ENCODE measurements at regions not wholly inside any gene's neighbourhood (a gene's known extent, or its start where the extent isn't known, plus 50 kb on each side); places are given as distances from the start of the nearest gene placed in this dataset.

- Histone ChIP-seq H3K27me3 (ENCODE audit: insufficient read depth, low read length, poor library complexity) (no peaks in the 10 kb centered on the region), H4K20me1 (ENCODE audit: insufficient read depth, low read length) (no peaks in the 10 kb centered on the region), H3K4me3 (ENCODE audit: low read depth in 1 of 2, low read length in 2 of 2) (no peak overlapping the region), H3K27ac (ENCODE audit: low read length) (no peak overlapping the region), H3K9me3 (ENCODE audit: insufficient read depth, low read length, severe bottlenecking) (no peaks in the 10 kb centered on the region), H2AFZ (ENCODE audit: low read depth, low read length) (no peak overlapping the region), H3K36me3 (ENCODE audit: insufficient read depth, low read length) (no peaks in the 10 kb centered on the region), H3K9ac (ENCODE audit: low read depth, low read length) (no peak overlapping the region), H3K79me2 (ENCODE audit: insufficient read depth, low read length) (no peaks in the 10 kb centered on the region), H3K4me2 (ENCODE audit: insufficient read depth, low read length) (no peak overlapping the region), H3K4me1 (ENCODE audit: insufficient read depth, low read length) (no peaks in the 10 kb centered on the region)
- no peak for ATAC-seq (ENCODE audit: insufficient read depth, low read depth)
- no peak for DNase-seq
- TF ChIP-seq EZH2 (IDR thresholded peaks at IDR 0.05; ENCODE audit: borderline replicate concordance, low read depth, low read length, severe bottlenecking) (no peak), CTCF (IDR thresholded peaks at IDR 0.05; ENCODE audit: borderline replicate concordance, extremely low read depth, low read length, poor library complexity, severe bottlenecking) (no peak)
These were observed 737.0 kb downstream of the HDGFL1 start for GRCh38 chr6:23306251-23306950.

GRCh38 chr6:23307516-23307915 lies 738.1 kb downstream of the HDGFL1 start:
- Histone ChIP-seq H3K4me2 (ENCODE audit: insufficient read depth, low read length) (no peak overlapping the region), H3K79me2 (ENCODE audit: insufficient read depth, low read length) (no peaks in the 10 kb centered on the region), H3K9me3 (ENCODE audit: insufficient read depth, low read length, severe bottlenecking) (no peaks in the 10 kb centered on the region), H4K20me1 (ENCODE audit: insufficient read depth, low read length) (no peaks in the 10 kb centered on the region), H3K27ac (ENCODE audit: low read length) (no peak overlapping the region), H3K36me3 (ENCODE audit: insufficient read depth, low read length) (no peaks in the 10 kb centered on the region), H2AFZ (ENCODE audit: low read depth, low read length) (no peak overlapping the region), H3K27me3 (ENCODE audit: insufficient read depth, low read length, poor library complexity) (no peaks in the 10 kb centered on the region), H3K4me3 (ENCODE audit: low read depth in 1 of 2, low read length in 2 of 2) (no peak overlapping the region), H3K4me1 (ENCODE audit: insufficient read depth, low read length) (no peaks in the 10 kb centered on the region), H3K9ac (ENCODE audit: low read depth, low read length) (no peak overlapping the region)
- no peak for DNase-seq
- no peak for ATAC-seq (ENCODE audit: insufficient read depth, low read depth)
- TF ChIP-seq EZH2 (IDR thresholded peaks at IDR 0.05; ENCODE audit: borderline replicate concordance, low read depth, low read length, severe bottlenecking) (no peak), CTCF (IDR thresholded peaks at IDR 0.05; ENCODE audit: borderline replicate concordance, extremely low read depth, low read length, poor library complexity, severe bottlenecking) (no peak)

GRCh38 chr6:23308166-23308565 lies 738.8 kb downstream of the HDGFL1 start:
- no peak overlapping the region for H2AFZ ChIP-seq (ENCODE audit: low read depth, low read length)
- no peak for TF ChIP-seq CTCF (IDR thresholded peaks at IDR 0.05; ENCODE audit: borderline replicate concordance, extremely low read depth, low read length, poor library complexity, severe bottlenecking)
- TF ChIP-seq EZH2 (IDR thresholded peaks at IDR 0.05; ENCODE audit: borderline replicate concordance, low read depth, low read length, severe bottlenecking): no peak
- H3K27ac ChIP-seq (ENCODE audit: low read length): no peak overlapping the region
- H3K9me3 ChIP-seq (ENCODE audit: insufficient read depth, low read length, severe bottlenecking): no peaks in the 10 kb centered on the region
- no peaks in the 10 kb centered on the region for H4K20me1 ChIP-seq (ENCODE audit: insufficient read depth, low read length)
- H3K36me3 ChIP-seq (ENCODE audit: insufficient read depth, low read length): no peaks in the 10 kb centered on the region
- no peak overlapping the region for H3K9ac ChIP-seq (ENCODE audit: low read depth, low read length)
- no peak overlapping the region for H3K4me2 ChIP-seq (ENCODE audit: insufficient read depth, low read length)
- no peaks in the 10 kb centered on the region for H3K27me3 ChIP-seq (ENCODE audit: insufficient read depth, low read length, poor library complexity)
- no peaks in the 10 kb centered on the region for H3K4me1 ChIP-seq (ENCODE audit: insufficient read depth, low read length)
- H3K79me2 ChIP-seq (ENCODE audit: insufficient read depth, low read length): no peaks in the 10 kb centered on the region
- no peak for ATAC-seq (ENCODE audit: insufficient read depth, low read depth)
- DNase-seq: no peak
- H3K4me3 ChIP-seq (ENCODE audit: low read depth in 1 of 2, low read length in 2 of 2): no peak overlapping the region

All from DND-41 (cell line).